ENCODE measurements at regions not wholly inside any gene's neighbourhood (a gene's known extent, or its start where the extent isn't known, plus 50 kb on each side); places are given as distances from the start of the nearest gene placed in this dataset.

DNA sequence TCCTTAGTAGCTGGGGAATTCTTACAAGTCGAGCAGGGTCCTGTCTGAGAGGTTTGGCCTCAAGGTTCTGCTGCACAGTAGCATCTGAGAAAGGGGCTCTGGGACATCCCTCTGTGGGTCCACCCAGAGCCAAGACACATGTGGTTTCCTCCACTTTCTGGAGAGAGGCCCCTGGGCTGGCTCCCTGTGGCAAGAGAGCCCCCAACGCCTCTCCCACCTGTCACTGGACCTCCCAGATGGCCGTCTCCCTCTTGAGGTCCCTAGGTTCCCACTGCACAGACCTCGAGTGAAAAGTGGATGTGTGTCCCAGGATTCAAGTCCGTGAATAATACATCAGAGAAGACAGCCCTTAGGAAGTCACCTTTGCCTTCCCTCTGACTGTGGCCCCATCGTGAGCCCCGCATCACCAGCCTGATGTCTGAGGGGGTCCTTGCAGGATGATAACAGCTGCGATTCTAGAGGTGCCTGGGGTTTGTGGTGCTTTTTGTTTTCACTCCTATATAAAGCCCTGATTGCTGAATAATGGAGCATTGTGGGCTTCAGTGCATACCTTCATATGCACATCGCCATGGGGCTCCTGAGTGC lies 319.0 kb downstream of the GLRX3 start:
- WGBS, result 80% methylated on average over 9 of the region's 9 CpGs
- Histone ChIP-seq H3K27ac (ENCODE audit: low read length) (no peak overlapping the region), H3K4me3 (ENCODE audit: low read length) (no peak overlapping the region), H3K4me1 (ENCODE audit: control insufficient read depth, insufficient read depth, low read length) (no peaks in the 10 kb centered on the region), H3K27me3 (ENCODE audit: control insufficient read depth, insufficient read depth) (no peaks in the 10 kb centered on the region), H3K9me3 (ENCODE audit: control insufficient read depth, low read length) (no peaks in the 10 kb centered on the region)
- DNase-seq, result no peak
- intact Hi-C loops (cut with DNase I), result no loop called here
- ATAC-seq, result no peak

DNA sequence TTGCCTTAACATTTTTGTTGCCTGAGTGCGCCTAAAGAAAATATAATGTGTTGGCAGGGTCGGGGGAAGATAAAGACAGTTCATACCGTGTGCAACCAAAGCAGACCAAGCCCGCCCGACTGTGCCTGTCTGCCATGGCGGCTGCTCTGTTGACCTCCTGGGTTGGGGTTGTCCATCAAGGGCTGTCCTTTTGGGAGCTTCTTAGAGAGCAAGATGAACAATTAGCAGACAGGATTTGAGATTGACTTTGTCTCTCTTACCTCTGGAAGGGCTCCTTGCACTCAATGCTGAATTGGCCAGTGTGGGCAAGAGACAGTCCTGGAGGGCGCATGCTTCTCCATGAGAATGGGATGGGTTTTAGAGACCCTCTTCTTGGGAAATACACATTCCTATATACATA lies 319.6 kb downstream of the GLRX3 start:
- intact Hi-C loops (cut with DNase I), result no loop called here
- H3K27me3 ChIP-seq (ENCODE audit: control insufficient read depth, insufficient read depth), result no peaks in the 10 kb centered on the region
- DNase-seq, result no peak
- no peaks in the 10 kb centered on the region for H3K9me3 ChIP-seq (ENCODE audit: control insufficient read depth, low read length)
- H3K4me3 ChIP-seq (ENCODE audit: low read length), result no peak overlapping the region
- WGBS, result 85% methylated on average over 7 of the region's 7 CpGs
- H3K4me1 ChIP-seq (ENCODE audit: control insufficient read depth, insufficient read depth, low read length), result no peaks in the 10 kb centered on the region
- ATAC-seq, result no peak
- H3K27ac ChIP-seq (ENCODE audit: low read length), result no peak overlapping the region

DNA sequence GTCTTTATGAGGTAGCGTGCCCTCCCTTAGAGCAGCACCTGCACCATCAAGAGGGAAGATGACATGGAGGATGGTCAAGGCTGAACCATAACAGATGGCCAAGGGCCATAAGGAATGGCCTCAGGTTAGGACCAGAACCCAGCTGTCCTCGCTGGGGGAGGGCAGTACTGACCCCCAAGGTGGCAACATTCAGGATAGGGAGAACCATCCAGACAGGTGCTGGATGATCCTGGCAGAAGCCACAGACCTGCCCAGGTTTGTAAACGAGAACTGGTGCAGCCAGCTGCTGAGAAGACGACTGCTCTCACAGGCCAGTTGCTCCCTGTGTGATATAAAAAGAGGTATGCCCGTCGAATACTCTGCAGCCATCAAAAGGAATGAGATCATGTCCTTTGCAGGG lies 320.4 kb downstream of the GLRX3 start:
- WGBS, result 76% methylated on average over 6 of the region's 6 CpGs
- no peaks in the 10 kb centered on the region for H3K27me3 ChIP-seq (ENCODE audit: control insufficient read depth, insufficient read depth)
- no peaks in the 10 kb centered on the region for H3K9me3 ChIP-seq (ENCODE audit: control insufficient read depth, low read length)
- intact Hi-C loops (cut with DNase I), result no loop called here
- DNase-seq, result no peak
- H3K4me3 ChIP-seq (ENCODE audit: low read length), result no peak overlapping the region
- H3K27ac ChIP-seq (ENCODE audit: low read length), result no peak overlapping the region
- no peaks in the 10 kb centered on the region for H3K4me1 ChIP-seq (ENCODE audit: control insufficient read depth, insufficient read depth, low read length)
- ATAC-seq, result no peak

DNA sequence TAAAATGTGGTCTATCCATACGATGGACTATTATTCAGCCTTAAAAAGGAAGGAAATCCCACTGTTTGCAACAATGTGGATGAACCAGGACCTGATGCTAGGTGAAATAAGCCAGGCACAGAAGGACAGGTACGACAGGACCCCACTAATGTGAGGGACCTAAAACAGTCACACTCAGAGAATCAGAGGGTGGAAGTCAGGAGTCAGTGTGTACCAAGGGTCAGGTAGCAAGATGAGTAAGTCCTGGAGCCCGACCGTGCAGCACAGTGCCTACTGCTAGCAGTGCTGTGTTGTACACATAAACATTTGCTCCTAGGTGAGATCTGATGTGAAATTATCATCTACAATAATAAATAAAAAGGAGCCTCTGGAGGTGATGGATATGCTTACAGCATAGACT lies 322.3 kb downstream of the GLRX3 start:
- no peaks in the 10 kb centered on the region for H3K27me3 ChIP-seq (ENCODE audit: control insufficient read depth, insufficient read depth)
- no peak for ATAC-seq
- 84% methylated on average over 4 of the region's 4 CpGs for WGBS

DNA sequence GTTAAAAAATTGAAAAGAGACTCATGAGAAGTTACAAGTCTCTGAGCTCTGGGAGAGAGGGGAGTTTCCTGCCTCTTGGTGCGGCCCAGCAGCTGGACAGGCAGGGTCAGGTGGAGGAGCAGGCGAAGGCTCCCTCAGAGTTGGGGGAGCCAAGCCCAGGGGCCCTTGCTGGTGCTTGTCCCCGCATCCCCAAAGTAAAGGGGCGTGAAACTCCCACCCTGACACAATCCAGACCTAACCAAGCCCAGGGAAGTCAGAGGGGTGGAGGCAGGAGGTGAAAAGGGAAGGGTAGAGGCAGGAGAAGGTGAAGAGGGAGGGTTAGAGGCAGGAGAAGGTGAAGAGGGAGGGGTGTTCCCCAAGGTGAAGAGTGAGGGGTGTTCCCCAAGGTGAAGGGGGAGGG lies 322.8 kb downstream of the GLRX3 start:
- H3K27me3 ChIP-seq (ENCODE audit: control insufficient read depth, insufficient read depth), result no peaks in the 10 kb centered on the region
- intact Hi-C loops (cut with DNase I), result no loop called here
- no peak overlapping the region for H3K27ac ChIP-seq (ENCODE audit: low read length)
- DNase-seq (no peak), ATAC-seq (no peak)
- no peaks in the 10 kb centered on the region for H3K4me1 ChIP-seq (ENCODE audit: control insufficient read depth, insufficient read depth, low read length)
- H3K9me3 ChIP-seq (ENCODE audit: control insufficient read depth, low read length), result no peaks in the 10 kb centered on the region
- no peak overlapping the region for H3K4me3 ChIP-seq (ENCODE audit: low read length)
- 73% methylated on average over 4 of the region's 4 CpGs for WGBS

More for the DNA sequence above, 322.3 kb downstream of the GLRX3 start:
- intact Hi-C loops (cut with DNase I), result no loop called here
- DNase-seq, result no peak
- Histone ChIP-seq H3K27ac (ENCODE audit: low read length) (no peak overlapping the region), H3K4me3 (ENCODE audit: low read length) (no peak overlapping the region), H3K9me3 (ENCODE audit: control insufficient read depth, low read length) (no peaks in the 10 kb centered on the region), H3K4me1 (ENCODE audit: control insufficient read depth, insufficient read depth, low read length) (no peaks in the 10 kb centered on the region)

DNA sequence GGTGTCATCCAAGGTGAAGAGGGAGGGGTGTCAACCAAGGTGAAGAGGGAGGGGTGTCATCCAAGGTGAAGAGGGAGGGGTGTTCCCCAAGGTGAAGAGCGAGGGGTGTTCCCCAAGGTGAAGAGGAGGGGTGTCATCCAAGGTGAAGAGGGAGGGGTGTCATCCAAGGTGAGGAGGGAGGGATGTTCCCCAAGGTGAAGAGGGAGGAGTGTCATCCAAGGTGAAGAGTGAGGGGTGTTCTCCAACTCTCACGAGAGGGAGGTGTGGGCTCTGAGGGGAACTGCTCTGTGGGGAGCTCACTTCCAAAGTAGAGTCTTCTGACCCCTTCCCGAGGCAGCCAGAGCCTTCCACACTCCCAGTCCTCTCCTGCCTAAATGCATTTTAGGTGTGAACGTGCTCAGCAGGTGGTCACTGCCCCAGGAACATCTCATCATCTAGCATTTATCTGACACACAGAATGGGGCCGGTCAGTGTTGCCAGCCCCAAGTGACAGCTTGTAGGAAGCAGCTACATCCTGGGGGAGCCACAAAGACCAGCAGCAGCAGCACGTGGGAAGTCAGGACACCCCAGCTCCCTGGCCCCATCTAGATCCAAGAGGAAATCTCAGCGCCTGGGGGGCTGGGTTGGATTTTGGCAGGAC lies 323.8 kb downstream of the GLRX3 start:
- no peak overlapping the region for H3K4me3 ChIP-seq (ENCODE audit: low read length)
- WGBS, result 57% methylated on average over 7 of the region's 7 CpGs
- ATAC-seq, result no peak
- no peaks in the 10 kb centered on the region for H3K4me1 ChIP-seq (ENCODE audit: control insufficient read depth, insufficient read depth, low read length)
- no peak overlapping the region for H3K27ac ChIP-seq (ENCODE audit: low read length)
- DNase-seq, result no peak
- H3K27me3 ChIP-seq (ENCODE audit: control insufficient read depth, insufficient read depth), result no peaks in the 10 kb centered on the region
- no peaks in the 10 kb centered on the region for H3K9me3 ChIP-seq (ENCODE audit: control insufficient read depth, low read length)
- intact Hi-C loops (cut with DNase I), result no loop called here

DNA sequence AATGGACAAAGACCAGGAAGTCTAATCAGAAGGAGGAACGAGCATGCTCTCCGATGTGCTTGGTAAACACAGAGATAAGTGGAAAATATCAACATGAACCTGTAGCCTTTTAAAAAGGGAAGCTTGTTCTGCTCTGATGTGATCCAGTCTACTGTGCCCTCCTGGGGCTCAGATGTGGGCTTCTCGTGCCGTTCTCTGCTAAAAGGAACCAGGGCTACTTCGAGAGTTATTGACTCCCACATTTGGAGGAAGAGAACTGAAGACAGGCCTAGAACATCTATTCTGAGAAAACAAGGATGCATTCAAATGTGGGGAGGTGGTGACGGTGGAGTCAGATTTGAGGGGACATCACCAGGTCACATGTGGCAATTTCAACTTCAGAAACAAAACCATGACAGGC lies 325.4 kb downstream of the GLRX3 start:
- intact Hi-C loops (cut with DNase I), result no loop called here
- H3K9me3 ChIP-seq (ENCODE audit: control insufficient read depth, low read length), result no peaks in the 10 kb centered on the region
- H3K27ac ChIP-seq (ENCODE audit: low read length), result no peak overlapping the region
- no peaks in the 10 kb centered on the region for H3K27me3 ChIP-seq (ENCODE audit: control insufficient read depth, insufficient read depth)
- 51% methylated on average over 6 of the region's 6 CpGs for whole genome bisulfite sequencing
- no peak for DNase-seq
- no peaks in the 10 kb centered on the region for H3K4me1 ChIP-seq (ENCODE audit: control insufficient read depth, insufficient read depth, low read length)
- H3K4me3 ChIP-seq (ENCODE audit: low read length), result no peak overlapping the region
- no peak for ATAC-seq

DNA sequence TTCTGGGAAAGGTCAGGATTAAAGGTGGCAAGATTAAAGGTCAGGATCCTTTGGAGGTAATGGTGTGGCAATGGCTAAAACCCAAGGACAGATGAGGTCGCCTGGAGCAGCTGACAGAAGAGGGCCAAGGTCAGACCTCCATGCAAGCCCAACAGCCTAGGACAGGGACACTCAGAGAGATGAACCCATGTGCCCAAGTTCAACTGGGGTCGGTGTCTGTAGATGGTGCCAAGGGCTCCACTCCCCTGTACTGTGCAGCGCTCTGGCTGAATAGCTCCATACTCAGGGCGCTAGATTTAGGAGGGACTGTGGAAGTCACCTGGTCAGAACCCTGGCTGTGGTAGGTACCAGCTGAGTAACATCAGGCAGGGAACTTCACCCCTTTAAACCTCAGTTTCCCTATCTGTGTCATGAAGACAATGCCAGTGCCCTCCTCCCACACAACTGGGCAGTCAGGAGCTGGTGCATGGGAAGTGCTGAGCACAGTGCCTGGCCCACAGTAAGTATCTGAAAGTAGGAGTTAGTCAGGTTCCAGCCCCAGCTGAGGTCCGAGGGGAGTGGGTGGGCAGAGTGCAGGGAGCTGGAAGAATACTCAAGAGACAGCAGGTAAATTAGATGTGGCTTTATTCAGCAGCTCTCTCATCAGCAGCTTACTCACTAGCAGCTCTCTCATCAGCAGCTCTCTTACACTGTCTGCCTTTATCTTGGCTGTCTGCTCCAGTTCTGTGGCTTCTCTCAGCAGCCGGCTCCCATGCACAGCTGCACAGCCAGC lies 327.1 kb downstream of the GLRX3 start:
- WGBS, result 73% methylated on average over 6 of the region's 6 CpGs
- intact Hi-C loops (cut with DNase I), result no loop called here
- no peak for ATAC-seq
- Histone ChIP-seq H3K4me3 (ENCODE audit: low read length) (no peak overlapping the region), H3K27ac (ENCODE audit: low read length) (no peak overlapping the region), H3K4me1 (ENCODE audit: control insufficient read depth, insufficient read depth, low read length) (no peaks in the 10 kb centered on the region), H3K9me3 (ENCODE audit: control insufficient read depth, low read length) (no peaks in the 10 kb centered on the region), H3K27me3 (ENCODE audit: control insufficient read depth, insufficient read depth) (no peaks in the 10 kb centered on the region)
- DNase-seq, result no peak

DNA sequence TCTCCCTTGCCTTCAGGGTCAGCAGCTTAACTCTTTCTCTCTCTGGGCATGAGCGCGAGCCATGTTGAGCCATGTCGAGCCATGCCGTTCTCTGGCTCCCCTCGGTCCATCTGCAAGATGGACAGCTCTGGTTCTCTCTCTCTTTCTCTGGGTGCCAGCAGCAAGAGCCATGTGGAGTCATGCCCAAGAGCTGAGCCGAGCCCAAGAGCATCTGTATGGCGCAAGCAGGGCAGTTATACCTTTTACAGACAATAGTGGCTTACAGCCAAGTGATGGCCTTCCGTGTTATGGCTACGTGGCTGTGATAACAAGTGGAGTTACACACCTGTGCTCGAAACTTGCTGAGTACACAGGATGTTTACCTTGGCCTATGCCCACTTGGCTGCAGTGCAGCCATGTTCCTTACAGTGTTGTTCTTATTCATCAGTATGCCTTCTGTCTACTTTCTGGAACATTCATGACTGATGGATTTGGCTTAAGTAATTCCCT lies 327.7 kb downstream of the GLRX3 start:
- no peak overlapping the region for H3K27ac ChIP-seq (ENCODE audit: low read length)
- ATAC-seq (no peak), DNase-seq (no peak)
- intact Hi-C loops (cut with DNase I), result no loop called here
- H3K4me1 ChIP-seq (ENCODE audit: control insufficient read depth, insufficient read depth, low read length), result no peaks in the 10 kb centered on the region
- no peaks in the 10 kb centered on the region for H3K27me3 ChIP-seq (ENCODE audit: control insufficient read depth, insufficient read depth)
- H3K4me3 ChIP-seq (ENCODE audit: low read length), result no peak overlapping the region
- H3K9me3 ChIP-seq (ENCODE audit: control insufficient read depth, low read length), result no peaks in the 10 kb centered on the region
- 74% methylated on average over 10 of the region's 10 CpGs for WGBS

DNA sequence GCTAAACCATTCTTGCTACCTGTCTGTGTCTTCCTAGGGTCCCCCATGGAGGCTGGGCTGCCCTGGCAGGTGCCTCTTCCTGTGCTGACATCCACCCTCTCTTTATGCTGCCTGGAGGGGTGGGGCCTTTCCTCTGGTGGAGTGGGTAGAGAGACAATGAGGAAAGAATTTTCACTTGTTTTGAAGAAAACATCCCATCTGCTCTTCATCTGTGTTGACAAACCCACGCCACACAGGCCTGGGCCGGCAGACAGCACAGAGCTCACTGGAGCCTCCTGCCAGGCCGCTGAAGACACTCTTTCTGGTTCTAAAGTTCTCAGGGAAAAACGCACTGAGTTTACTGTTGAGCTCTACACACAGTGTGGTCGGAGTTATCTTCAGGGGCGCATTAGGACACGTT lies 328.2 kb downstream of the GLRX3 start:
- no peaks in the 10 kb centered on the region for H3K27me3 ChIP-seq (ENCODE audit: control insufficient read depth, insufficient read depth)
- DNase-seq (no peak), ATAC-seq (no peak)
- H3K4me1 ChIP-seq (ENCODE audit: control insufficient read depth, insufficient read depth, low read length), result no peaks in the 10 kb centered on the region
- H3K27ac ChIP-seq (ENCODE audit: low read length), result no peak overlapping the region
- intact Hi-C loops (cut with DNase I), result no loop called here
- 77% methylated on average over 7 of the region's 7 CpGs for WGBS
- H3K4me3 ChIP-seq (ENCODE audit: low read length), result no peak overlapping the region
- no peaks in the 10 kb centered on the region for H3K9me3 ChIP-seq (ENCODE audit: control insufficient read depth, low read length)

DNA sequence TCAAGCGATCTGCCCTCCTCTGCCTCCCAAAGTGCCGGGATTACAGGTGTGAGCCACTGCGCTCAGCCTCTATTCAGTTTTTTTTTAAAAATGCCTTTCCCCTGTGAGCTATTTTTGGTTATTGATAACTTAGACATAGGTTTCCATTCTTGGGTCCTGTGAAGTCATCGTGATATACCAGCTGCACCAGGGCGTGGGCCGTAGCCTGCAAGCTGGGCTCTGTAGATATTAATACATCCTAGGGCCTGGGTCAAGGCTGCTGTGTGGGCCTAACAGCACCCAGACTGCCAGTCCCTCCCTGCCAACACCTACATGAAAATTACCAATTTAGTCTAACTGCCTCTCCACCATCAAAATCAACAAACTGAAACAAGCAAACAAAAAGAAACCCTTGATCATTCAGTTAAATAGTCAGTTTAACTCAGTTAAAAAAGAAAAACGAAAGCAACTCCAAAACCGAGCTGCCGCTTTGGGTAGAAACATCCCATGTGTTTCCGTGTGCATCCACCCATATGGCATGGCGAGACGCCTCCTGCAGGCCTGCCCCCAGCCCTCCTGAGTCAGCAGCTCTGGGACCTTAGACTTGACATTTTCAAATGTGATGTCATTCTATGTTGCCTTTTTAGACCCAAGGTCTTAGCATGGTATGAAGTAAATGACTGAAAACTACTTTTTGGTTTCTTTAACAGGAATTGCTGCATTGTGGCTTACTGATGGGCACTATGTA lies 330.2 kb downstream of the GLRX3 start:
- no peak for ATAC-seq
- Histone ChIP-seq H3K27me3 (ENCODE audit: control insufficient read depth, insufficient read depth) (no peaks in the 10 kb centered on the region), H3K4me1 (ENCODE audit: control insufficient read depth, insufficient read depth, low read length) (no peaks in the 10 kb centered on the region), H3K4me3 (ENCODE audit: low read length) (no peak overlapping the region), H3K9me3 (ENCODE audit: control insufficient read depth, low read length) (no peaks in the 10 kb centered on the region), H3K27ac (ENCODE audit: low read length) (no peak overlapping the region)
- 90% methylated on average over 12 of the region's 12 CpGs for WGBS
- DNase-seq, result no peak
- intact Hi-C loops (cut with DNase I), result no loop called here
